HG02885 (cell line): ENCODE measurements at regions not wholly inside any gene's neighbourhood (a gene's known extent, or its start where the extent isn't known, plus 50 kb on each side); places are given as distances from the start of the nearest gene placed in this dataset.
"Not testable (repeated sequence)": the region's sequence is repeated elsewhere in the genome, so short reads cannot be mapped to it uniquely, and the experiment has no call there.

ENCODE experiments used
- ATAC-seq: cut with Tn5 transposase; IDR thresholded peaks from one replicate; pipeline ENCODE4 v1.9.1; 2021; ENCODE audit warnings: mild to moderate bottlenecking; ENCODE audit not compliant: unreplicated experiment, poor library complexity

DNA sequence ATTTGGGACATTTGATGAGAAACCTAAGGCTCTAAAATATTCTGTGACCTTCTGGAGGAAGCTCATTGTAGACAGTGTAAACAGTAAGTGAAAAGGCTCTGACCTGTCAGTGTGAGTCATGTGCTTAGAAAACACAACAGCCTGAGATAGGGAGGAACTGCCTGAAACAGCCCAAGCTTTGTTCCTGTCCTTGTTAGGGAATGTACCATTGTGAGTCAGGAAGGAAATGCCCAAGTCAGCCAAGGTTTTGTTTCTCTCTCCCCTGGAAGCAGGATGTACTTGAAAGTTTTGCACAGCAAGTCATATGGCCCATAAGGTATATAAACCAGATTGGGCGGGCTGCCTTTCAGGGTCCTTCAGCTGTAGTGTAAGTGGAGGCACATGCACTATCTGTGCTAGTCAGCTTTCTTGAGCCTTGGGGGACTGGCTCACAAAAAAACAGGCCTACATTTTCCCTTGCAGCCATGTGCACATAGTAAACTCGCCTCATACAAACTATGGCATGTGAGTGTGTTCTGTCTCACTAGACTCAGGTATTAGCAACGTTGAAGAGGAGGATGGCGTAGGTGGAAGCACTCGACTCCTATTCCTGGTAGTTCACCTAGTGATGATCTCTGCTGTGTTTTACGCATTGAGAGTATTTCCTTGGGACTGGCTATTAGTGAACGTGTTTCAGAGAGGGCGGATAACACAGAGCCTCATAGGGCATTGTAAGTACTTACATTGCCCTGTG is 141.2 kb upstream of the KLHL1 start:
- ATAC-seq: no peak

- ATAC-seq: no peak
Measured at GRCh38 chr13:70237131-70237530, 128.9 kb upstream of the KLHL1 start.

- no peak for ATAC-seq
Measured at GRCh38 chr13:70235565-70235964, 127.3 kb upstream of the KLHL1 start.

GRCh38 chr13:70223911-70224310 is 115.7 kb upstream of the KLHL1 start:
- no peak for ATAC-seq

GRCh38 chr13:70222926-70223325 is 114.7 kb upstream of the KLHL1 start:
- no peak for ATAC-seq

GRCh38 chr13:70218618-70219017 is 110.4 kb upstream of the KLHL1 start:
- ATAC-seq: no peak

DNA sequence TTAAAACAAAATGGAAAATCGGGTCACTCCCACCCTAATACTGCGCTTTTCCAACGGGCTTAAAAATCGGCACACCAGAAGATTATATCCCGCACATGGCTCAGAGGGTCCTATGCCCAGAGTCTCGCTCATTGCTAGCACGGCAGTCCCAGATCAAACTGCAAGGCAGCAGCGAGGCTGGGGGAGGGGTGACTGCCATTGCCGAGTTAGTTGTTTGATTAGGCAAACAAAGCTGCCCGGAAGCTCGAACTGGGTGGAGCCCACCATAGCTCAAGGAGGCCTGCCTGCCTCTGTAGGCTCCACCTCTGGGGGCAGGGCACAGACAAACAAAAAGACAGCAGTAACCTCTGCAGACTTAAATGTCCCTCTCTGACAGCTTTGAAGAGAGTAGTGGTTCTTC is 100.7 kb upstream of the KLHL1 start:
- not testable (repeated sequence) for ATAC-seq

GRCh38 chr13:70206671-70207070 is 98.4 kb upstream of the KLHL1 start:
- ATAC-seq: no peak

DNA sequence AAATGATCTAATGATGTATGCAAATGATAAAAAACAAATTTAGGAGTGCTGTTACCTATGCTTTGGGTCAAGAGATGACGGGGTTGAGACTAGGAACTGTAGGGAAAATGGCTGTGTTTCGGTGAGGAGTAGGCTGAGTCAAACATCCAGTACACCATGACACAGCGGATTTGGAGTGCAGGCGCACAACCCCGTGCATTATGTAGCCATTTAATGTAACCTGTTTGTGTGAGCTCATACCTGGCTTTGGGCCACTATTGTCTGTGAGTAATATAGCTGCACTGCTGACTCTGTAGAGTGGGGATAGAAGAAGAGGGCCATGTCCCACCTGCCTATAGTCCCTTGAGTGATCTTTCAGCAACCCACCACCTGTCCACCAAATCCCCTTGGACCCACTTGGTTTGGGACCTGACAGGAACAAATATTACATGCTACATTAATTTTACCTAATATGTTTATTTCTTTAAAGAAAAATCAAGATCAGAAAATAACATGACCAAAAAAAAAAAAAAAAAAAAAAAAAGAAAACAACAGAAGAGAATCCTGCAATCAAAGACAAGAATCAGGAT is 95.5 kb upstream of the KLHL1 start:
- ATAC-seq: no peak

DNA sequence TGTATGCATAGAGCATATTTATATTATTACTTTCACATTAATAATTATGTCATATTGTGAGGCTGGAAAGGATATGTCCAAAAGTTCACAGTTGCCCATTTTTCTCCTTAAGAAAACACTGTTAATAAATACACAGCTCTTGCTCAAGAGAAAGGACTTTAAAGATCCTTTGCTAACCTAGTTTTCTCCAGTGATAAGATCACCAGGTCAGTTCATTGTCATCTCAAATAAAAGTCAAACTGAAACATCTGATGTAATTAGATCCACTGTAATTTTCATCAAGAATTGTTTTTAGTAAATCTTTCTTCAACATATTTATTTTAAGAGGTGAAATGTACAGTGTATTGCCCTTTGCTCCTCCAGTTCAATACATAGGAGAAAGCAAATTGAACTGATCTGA is 82.8 kb upstream of the KLHL1 start:
- ATAC-seq: no peak

- no peak for ATAC-seq
Measured at GRCh38 chr13:70189981-70190380, 81.7 kb upstream of the KLHL1 start.

DNA sequence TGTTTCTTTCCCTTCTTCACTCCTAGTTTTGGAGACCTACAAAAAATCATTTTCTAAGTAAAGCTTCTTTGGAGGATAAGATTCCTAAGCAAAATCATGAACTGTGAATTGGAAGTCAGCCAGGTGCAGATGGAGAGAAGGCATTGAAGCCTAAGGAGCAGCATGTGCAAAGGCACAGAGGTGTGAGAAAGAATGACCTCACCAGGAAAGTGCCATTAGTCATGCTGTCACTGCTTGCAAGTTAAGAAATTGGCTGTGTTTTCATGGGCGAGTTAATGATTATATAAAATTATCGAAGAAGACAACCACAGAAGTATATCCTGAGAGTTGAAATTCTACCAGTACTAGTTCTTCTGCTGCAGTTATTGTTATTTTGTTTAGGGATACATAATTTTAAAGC is 80.3 kb upstream of the KLHL1 start:
- no peak for ATAC-seq

DNA sequence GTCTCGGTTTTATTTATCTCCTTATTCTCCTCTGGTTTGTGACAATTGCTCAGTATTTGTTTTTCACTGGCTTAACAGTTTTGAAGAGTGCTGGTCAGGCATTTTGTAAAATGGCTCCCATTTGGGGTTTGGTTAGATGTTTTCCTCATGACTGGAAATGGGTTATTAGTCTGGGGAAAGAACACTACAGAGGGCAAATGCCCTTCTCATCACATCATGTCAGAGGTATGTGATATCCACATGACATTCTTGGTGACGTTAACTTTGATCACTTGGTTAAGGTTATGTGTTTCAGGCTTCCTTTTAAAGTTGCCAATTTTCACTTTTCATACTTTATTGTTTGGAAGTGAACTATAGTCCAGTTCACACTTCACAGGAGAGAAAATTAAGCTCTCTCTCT is 74.8 kb upstream of the KLHL1 start:
- ATAC-seq: no peak
